ENCODE measurements at regions not wholly inside any gene's neighbourhood (a gene's known extent, or its start where the extent isn't known, plus 50 kb on each side); places are given as distances from the start of the nearest gene placed in this dataset.

- no peaks in the 10 kb centered on the region for H3K36me3 ChIP-seq (ENCODE audit: insufficient read depth)
- peaks cover 91% of the 10 kb centered on the region for H3K27me3 ChIP-seq (ENCODE audit: insufficient read depth, low read depth)
- H2AFZ ChIP-seq (ENCODE audit: low read depth) = no peak overlapping the region
- H3K4me2 ChIP-seq = no peak overlapping the region
- H3K79me2 ChIP-seq (ENCODE audit: insufficient read depth, low read depth) = no peaks in the 10 kb centered on the region
- no peak overlapping the region for H3K4me3 ChIP-seq (IDR thresholded peaks at IDR 0.05; ENCODE audit: insufficient read depth, low read depth, low read length)
- TF ChIP-seq, protein P1, sequence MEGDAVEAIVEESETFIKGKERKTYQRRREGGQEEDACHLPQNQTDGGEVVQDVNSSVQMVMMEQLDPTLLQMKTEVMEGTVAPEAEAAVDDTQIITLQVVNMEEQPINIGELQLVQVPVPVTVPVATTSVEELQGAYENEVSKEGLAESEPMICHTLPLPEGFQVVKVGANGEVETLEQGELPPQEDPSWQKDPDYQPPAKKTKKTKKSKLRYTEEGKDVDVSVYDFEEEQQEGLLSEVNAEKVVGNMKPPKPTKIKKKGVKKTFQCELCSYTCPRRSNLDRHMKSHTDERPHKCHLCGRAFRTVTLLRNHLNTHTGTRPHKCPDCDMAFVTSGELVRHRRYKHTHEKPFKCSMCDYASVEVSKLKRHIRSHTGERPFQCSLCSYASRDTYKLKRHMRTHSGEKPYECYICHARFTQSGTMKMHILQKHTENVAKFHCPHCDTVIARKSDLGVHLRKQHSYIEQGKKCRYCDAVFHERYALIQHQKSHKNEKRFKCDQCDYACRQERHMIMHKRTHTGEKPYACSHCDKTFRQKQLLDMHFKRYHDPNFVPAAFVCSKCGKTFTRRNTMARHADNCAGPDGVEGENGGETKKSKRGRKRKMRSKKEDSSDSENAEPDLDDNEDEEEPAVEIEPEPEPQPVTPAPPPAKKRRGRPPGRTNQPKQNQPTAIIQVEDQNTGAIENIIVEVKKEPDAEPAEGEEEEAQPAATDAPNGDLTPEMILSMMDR (conservative IDR thresholded peaks at IDR 0.05; ENCODE audit: low read depth, low read length) = no peak
- no peaks in the 10 kb centered on the region for H4K20me1 ChIP-seq (ENCODE audit: insufficient read depth)
- H3K27ac ChIP-seq = no peak overlapping the region
- H3K9ac ChIP-seq = no peak overlapping the region
- no peaks in the 10 kb centered on the region for H3K4me1 ChIP-seq (ENCODE audit: low read depth, poor library complexity, severe bottlenecking)
These were observed 78.9 kb downstream of the MICALL2 start for GRCh38 chr7:1380231-1380815.

GRCh38 chr7:1380821-1381580, 78.3 kb downstream of the MICALL2 start:
- Histone ChIP-seq H4K20me1 (ENCODE audit: insufficient read depth) (no peaks in the 10 kb centered on the region), H3K27me3 (ENCODE audit: insufficient read depth, low read depth) (peaks cover 90% of the 10 kb centered on the region), H3K4me1 (ENCODE audit: low read depth, poor library complexity, severe bottlenecking) (no peaks in the 10 kb centered on the region), H3K4me2 (no peak overlapping the region), H3K36me3 (ENCODE audit: insufficient read depth) (no peaks in the 10 kb centered on the region), H3K79me2 (ENCODE audit: insufficient read depth, low read depth) (no peaks in the 10 kb centered on the region), H3K27ac (no peak overlapping the region), H2AFZ (ENCODE audit: low read depth) (no peak overlapping the region), H3K4me3 (IDR thresholded peaks at IDR 0.05; ENCODE audit: insufficient read depth, low read depth, low read length) (no peak overlapping the region), H3K9ac (no peak overlapping the region)
- TF ChIP-seq, protein P1 (conservative IDR thresholded peaks at IDR 0.05; ENCODE audit: low read depth, low read length) = no peak

GRCh38 chr7:1382553-1383397, 76.5 kb downstream of the MICALL2 start:
- Histone ChIP-seq H3K36me3 (ENCODE audit: insufficient read depth) (no peaks in the 10 kb centered on the region), H4K20me1 (ENCODE audit: insufficient read depth) (no peaks in the 10 kb centered on the region), H3K27ac (no peak overlapping the region), H3K79me2 (ENCODE audit: insufficient read depth, low read depth) (no peaks in the 10 kb centered on the region), H3K9ac (no peak overlapping the region), H3K4me2 (no peak overlapping the region), H3K4me3 (IDR thresholded peaks at IDR 0.05; ENCODE audit: insufficient read depth, low read depth, low read length) (no peak overlapping the region), H3K27me3 (ENCODE audit: insufficient read depth, low read depth) (peaks cover 88% of the 10 kb centered on the region), H2AFZ (ENCODE audit: low read depth) (no peak overlapping the region), H3K4me1 (ENCODE audit: low read depth, poor library complexity, severe bottlenecking) (no peaks in the 10 kb centered on the region)
- TF ChIP-seq, protein P1 (conservative IDR thresholded peaks at IDR 0.05; ENCODE audit: low read depth, low read length) = no peak

DNA sequence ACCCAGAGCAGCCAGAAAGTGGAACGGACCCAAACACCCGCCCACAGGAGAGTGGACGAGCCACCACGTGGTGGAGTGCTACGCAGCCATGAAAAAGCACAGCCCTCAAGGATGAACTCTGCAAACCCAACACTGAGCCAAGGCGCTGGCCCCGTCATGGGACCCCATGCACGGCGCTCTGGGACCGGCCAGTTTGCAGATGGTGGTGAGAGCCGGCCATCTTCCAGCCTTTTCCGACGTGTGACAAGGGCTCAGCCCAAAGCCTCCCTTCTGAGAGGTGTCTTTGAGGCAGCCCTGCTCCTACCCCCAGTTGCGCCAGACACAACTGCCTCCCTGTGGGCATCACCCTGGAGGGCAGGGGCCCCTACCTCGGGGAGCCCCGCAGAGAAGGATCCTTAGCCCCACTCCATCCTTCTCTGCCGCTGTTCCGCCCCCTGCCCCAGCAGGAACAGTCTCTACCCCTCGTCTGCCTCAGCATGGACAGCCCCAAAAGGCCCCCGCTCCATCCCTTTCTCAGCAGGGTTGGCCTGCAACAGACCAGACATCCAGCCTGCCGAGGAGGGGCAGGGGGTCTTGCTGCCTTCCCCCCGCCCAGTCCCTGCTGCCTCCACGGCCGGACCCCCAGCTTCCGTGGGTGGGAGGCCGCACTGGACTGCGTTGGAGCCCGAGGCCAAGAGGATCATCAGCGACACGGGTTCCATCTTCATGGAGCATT, 75.7 kb downstream of the MICALL2 start:
- no peak overlapping the region for H3K4me2 ChIP-seq
- H3K36me3 ChIP-seq (ENCODE audit: insufficient read depth) = no peaks in the 10 kb centered on the region
- TF ChIP-seq, protein P1 (conservative IDR thresholded peaks at IDR 0.05; ENCODE audit: low read depth, low read length) = no peak
- no peaks in the 10 kb centered on the region for H4K20me1 ChIP-seq (ENCODE audit: insufficient read depth)
- H3K4me1 ChIP-seq (ENCODE audit: low read depth, poor library complexity, severe bottlenecking) = no peaks in the 10 kb centered on the region
- H3K79me2 ChIP-seq (ENCODE audit: insufficient read depth, low read depth) = no peaks in the 10 kb centered on the region
- H3K27ac ChIP-seq = no peak overlapping the region
- H3K27me3 ChIP-seq (ENCODE audit: insufficient read depth, low read depth) = peaks cover 88% of the 10 kb centered on the region
- no peak overlapping the region for H2AFZ ChIP-seq (ENCODE audit: low read depth)
- H3K9ac ChIP-seq = no peak overlapping the region
- H3K4me3 ChIP-seq (IDR thresholded peaks at IDR 0.05; ENCODE audit: insufficient read depth, low read depth, low read length) = no peak overlapping the region
